CD4-positive, alpha-beta T cell treated with Interleukin-17A for 1 hour (primary cell): ENCODE measurements at regions not wholly inside any gene's neighbourhood (a gene's known extent, or its start where the extent isn't known, plus 50 kb on each side); places are given as distances from the start of the nearest gene placed in this dataset.

Experiments
- DNase-seq: peaks from one replicate; pipeline ENCODE4 v3.0.0-alpha.2; 2020

- DNase-seq, result no peak
These were observed 229.2 kb upstream of the MAP3K1 start for GRCh38 chr5:56585999-56586691.

- DNase-seq, result no peak
These were observed 229.9 kb upstream of the MAP3K1 start for GRCh38 chr5:56585461-56585860.

- no peak for DNase-seq
These were observed 233.9 kb upstream of the MAP3K1 start for GRCh38 chr5:56581426-56581825.

GRCh38 chr5:56580864-56581263, 234.5 kb upstream of the MAP3K1 start:
- no peak for DNase-seq

- DNase-seq, result no peak
These were observed 239.5 kb upstream of the MAP3K1 start for GRCh38 chr5:56575821-56576220.

- no peak for DNase-seq
These were observed 240.6 kb upstream of the MAP3K1 start for GRCh38 chr5:56574778-56575177.

- no peak for DNase-seq
These were observed 245.8 kb upstream of the MAP3K1 start for GRCh38 chr5:56569566-56569965.

- DNase-seq, result no peak
These were observed 246.3 kb upstream of the MAP3K1 start for GRCh38 chr5:56569076-56569475.

- DNase-seq, result no peak
These were observed 248.1 kb upstream of the MAP3K1 start for GRCh38 chr5:56567278-56567677.

- DNase-seq, result no peak
These were observed 248.7 kb upstream of the MAP3K1 start for GRCh38 chr5:56566374-56567249.

- no peak for DNase-seq
These were observed 249.7 kb upstream of the MAP3K1 start for GRCh38 chr5:56565644-56566043.

GRCh38 chr5:56565283-56565615, 250.1 kb upstream of the MAP3K1 start:
- DNase-seq, result no peak

GRCh38 chr5:56564541-56565282, 250.6 kb upstream of the MAP3K1 start:
- no peak for DNase-seq

- DNase-seq, result no peak
These were observed 253.9 kb upstream of the MAP3K1 start for GRCh38 chr5:56561455-56561854.

- no peak for DNase-seq
These were observed 257.1 kb upstream of the MAP3K1 start for GRCh38 chr5:56558131-56558745.

- no peak for DNase-seq
These were observed 258.2 kb upstream of the MAP3K1 start for GRCh38 chr5:56557198-56557597.

GRCh38 chr5:56552612-56553268, 262.6 kb upstream of the MAP3K1 start:
- no peak for DNase-seq

GRCh38 chr5:56550227-56550626, 265.1 kb upstream of the MAP3K1 start:
- DNase-seq, result no peak

- no peak for DNase-seq
These were observed 266.1 kb upstream of the MAP3K1 start for GRCh38 chr5:56549096-56549886.

GRCh38 chr5:56545016-56545415, 270.3 kb upstream of the MAP3K1 start:
- DNase-seq, result no peak

- no peak for DNase-seq
These were observed 271.6 kb upstream of the MAP3K1 start for GRCh38 chr5:56543441-56544388.
